DMS53 treated with DMSO at 0.1 percent for 48 hours (cell line): ENCODE measurements at regions not wholly inside any gene's neighbourhood (a gene's known extent, or its start where the extent isn't known, plus 50 kb on each side); places are given as distances from the start of the nearest gene placed in this dataset.
A peak's percentile ranks its signal among the peaks of the same experiment; 100 is the strongest.

Experiments used
- DNase-seq: peaks from one replicate; lab custom pipeline; 2025; ENCODE audit not compliant: unreplicated experiment; lab: John Stamatoyannopoulos, UW

DNA sequence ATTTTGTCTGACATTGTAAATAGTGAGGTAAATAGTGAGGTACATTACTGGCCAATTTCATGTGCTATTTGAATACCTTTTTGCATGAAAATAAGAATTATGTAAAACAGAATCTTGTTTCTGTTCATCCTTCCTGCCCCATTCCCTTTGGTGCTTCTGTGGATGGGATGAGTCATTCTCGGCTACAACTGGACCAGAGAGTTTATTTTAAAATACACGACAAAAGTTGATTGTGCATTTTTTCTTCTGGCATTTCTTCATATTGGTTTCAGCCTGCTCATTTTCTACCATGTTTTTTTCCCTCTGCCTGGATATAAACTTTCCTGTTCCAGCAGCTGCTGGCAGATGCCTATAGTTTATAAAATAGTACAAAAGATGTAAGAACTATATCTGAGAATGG lies 107.5 kb downstream of the CYSLTR2 start:
- no peak for DNase-seq

DNA sequence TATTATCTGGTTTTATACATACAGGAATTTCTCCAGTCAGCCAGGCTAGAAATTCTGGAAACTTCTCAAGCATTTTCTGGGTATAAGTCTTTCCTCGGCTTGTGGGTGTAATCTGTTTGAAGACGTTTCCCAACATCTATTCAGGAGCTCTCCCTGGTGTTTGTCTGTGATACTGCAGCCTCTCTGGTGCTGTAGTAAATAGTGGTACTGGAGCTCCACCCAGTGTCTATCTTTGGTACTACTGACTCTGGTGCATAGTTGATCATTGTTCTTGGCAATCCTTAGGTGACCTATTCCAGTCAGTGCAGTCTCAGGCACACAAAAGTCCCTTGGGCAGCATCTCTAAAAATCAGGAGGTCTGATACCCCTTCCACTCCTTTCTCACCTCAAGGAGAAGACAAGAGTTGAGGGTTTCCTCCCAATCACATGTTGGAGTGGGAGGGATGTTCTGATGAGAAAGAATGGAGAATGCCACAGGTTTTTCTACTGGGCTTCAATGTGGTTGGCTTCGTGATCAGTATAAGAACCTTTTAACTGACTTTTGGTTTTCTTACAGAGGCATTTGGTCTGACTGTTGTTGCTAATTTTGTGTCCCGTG lies 115.5 kb downstream of the CYSLTR2 start:
- DNase-seq, result peak; percentile 64

DNA sequence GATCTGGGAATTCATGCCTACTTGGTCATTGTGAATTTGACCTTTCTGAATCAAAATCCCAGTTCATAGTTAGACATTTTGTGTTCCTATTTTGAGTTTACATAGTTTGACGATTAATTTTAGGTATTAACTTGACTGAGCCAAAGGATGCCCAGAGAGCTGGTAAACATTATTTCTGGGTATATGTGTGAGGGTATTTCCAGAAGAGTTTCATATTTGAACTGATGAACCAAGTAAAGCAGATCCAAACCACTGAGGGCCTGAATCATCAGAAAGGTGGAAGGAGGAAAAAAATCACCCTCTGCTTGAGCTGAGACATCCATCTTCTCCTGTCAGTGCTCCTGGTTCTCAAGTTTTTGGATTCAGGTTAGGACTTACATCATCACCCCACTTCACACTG lies 116.6 kb downstream of the CYSLTR2 start:
- no peak for DNase-seq

DNA sequence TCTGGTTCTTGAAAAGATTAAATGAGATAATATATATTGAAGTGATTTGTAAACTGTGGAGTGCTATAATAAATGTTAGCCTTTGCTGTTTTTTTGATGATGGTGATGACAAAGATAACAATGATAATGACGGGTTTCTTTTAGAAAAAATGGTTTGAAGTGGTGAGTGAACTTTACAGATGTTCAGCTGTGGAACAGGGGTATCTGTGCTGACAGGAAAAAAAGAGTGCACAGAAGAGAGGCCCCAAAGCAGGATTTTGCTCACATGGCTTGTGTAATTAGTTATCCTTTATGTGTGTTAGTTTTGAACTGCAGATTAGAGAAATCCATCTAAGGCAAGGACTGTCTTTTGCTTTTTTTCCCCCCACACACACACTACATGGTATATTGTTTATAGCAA lies 119.2 kb downstream of the CYSLTR2 start:
- no peak for DNase-seq

DNA sequence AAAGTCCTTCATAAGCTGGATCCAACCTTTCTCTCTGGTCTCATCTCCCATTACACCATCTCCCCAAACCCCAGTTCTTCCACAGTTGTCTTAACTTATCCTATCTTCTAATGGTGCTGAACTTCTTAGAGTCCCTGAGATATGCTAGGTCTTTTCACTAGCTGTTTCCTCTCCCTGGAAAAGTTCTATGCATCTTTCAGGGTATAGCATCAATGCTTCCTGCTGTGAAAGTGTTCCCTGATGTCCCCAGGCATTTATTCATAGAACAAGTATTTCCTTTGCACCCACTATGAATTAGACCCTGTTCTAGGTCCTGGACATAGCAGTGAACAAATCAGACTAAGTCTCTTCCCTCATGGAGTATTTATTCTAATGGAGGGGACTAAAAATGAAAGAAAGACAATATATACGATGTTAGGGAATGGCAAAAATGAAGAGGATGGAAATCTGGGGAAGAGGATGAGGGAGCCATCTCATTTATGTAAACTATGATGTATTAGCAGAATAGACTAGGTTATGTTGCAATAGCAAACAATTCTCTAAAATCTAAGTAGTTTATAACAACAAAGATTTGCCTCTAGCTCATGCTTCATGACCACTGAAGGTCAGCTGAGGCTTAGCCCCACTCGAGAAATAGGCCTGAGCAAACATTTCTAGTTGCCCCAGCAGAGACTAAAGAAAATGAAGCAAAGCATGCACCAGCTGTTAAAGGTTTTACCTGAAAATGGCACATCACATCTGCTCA lies 120.0 kb downstream of the CYSLTR2 start:
- no peak for DNase-seq

DNA sequence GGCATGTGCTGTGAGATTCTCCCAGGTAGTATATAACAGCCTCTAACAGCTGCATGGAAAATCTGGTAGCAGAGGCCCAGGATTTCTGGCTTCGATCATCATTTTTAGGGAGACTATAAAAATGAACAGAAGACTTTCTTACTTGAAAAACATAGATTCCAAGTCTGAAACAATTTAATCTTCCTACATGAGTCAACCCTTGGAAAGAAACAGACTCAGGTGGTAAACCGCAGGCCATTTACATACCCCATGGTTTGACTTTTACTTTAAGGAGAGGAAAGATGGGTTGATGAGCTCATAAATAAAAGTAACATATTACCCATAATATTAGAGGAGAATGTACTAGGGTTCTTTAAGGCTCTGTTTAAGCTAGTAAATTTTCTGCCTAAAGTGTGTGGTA lies 121.6 kb downstream of the CYSLTR2 start:
- DNase-seq, result no peak

DNA sequence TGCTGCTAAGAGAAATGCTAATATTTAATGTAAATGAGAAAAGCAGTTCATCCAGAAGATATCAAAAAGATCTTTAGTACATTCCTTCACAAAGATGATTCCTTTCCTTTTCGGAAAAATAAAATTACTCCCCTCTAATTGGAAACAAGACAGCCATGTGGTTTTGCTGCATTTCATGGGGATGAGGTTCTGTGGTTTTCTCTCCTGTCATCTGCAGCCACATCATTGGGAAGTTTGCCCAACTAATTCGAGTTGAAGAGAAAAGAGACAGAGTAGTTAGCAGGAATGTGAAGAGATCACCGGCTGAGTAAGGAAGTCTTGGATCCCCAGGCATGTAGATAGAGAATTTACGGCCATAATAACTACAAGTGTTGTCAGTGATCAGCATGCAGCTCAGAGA lies 122.1 kb downstream of the CYSLTR2 start:
- no peak for DNase-seq

DNA sequence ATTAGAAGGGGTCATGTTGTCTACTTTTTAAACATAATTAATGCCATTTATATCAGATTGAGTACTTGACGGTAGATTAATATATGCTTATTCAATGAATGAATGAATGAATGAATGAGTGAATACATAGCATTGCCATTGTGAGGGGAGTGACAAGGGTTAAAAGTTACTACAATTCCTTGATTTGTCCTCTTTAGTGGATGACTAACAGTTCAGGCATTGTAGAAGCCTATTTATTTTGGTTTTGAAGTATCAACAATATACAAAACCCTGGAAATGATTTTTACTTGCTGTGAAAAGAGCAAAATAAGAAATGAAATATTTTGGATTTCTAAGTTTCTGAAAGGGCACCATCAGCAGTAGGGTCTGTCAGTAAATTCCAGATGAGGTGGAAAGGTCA lies 122.7 kb downstream of the CYSLTR2 start:
- DNase-seq, result no peak

DNA sequence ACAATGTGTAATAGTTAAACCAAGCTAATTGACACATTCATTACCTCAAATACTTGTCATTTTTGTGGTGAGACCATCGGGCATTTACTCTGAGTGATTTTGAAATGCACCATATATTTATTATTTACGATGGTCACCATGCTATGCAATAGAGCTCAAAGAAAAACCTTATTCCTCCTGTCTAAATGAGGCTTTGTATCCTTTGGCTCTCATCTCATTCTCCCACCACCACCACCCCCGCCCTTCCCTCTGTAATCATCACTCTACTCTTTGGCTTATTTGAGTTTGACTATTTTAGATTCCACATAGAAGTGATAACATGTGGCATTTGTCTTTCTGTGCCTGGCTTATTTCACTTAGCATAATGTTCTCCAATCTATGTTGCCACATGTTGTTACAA lies 124.9 kb downstream of the CYSLTR2 start:
- no peak for DNase-seq

DNA sequence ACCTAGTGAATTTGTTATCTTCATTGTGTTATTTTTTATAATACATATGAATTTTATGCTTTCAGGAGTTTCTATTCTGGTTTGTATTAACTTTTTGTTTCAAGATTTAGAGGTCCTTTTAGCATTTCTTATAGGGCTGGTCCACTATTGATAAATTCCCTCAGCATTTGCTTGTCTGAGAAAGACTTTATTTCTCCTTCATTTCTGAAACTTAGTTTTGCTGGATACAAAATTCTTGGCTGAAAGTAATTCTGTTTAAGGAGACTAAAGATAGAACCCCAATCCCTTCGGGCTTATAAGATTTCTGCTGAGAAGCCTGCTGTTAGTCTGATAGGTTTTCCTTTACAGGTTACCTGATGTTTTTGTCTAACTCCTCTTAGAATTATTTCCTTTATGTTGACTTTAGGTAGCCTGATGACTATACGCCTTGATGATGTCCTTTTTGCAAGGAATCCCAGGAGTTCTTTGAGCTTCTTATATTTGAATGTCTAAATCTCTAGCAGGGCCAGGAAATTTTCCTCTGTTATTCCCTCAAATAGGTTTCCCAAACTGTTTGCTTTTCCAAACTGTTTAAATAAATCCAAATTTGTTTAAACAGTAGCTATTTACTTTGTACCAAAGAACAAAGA lies 127.1 kb downstream of the CYSLTR2 start:
- no peak for DNase-seq

DNA sequence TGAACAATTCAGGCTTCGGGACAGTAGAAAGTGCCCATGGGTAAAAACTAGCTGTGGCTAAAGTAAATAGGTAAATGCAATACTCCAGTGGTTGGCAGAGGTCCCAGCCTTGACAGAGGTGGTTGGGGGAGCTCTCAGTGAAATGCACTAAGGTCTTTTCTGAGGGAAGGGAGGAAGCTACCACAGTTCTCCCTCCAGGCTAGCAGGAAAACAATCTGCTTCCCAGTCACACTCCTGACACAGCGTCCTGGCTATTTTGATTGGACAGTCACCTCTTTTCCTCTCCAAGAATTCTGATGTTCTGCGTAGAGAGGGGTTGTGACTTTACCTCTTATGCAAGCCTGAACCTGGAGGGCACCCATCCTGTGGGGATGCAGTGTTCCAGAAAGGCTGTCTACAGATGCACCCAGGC lies 128.7 kb downstream of the CYSLTR2 start:
- DNase-seq, result no peak

DNA sequence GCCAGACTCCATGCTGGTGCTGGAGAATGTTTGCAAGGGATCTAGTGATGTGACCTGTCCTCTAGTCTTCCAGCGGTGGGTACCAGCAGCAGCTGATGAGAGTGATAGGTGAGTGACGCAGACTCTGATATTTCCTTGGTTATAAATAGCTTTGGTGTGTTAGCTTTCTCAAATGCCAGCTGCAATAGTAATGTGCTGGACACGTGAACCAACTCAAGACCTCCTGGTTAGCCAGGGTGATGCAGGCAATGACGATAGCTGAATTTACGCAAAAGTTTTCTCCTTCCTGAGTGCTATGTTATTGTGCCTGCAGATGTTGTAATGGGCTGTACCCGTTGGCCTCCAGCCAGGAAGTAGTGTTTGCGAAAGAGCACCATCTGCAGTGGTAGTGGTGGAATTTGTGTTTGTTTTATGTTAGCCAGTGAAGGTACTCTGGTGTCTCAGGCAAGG lies 129.5 kb downstream of the CYSLTR2 start:
- DNase-seq, result peak; percentile 53

DNA sequence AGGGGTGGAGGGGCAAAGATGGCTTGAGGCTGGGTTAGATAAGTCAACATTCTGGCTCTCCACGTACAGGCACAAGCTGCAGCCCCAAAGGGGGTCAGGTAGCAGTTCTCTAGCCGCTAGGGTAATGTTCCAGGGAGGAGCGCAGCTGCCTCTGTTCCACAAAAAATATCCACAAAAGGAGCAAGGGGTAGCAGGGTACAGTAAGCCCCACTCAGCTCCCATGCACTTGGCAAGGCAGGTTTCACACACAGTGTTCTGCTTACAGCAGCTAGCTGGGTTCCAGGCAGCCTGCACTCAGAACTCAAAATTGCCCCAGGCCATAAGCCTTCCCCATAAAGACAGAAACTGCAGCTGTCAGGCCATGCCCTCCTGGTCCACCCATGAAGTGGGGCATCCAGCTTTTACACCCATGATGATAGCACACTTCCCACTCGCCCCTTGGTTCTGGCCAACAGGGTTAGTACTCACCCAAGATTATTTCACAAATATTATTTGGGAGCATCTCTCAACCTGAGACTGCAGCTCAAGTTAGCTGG lies 130.0 kb downstream of the CYSLTR2 start:
- no peak for DNase-seq

DNA sequence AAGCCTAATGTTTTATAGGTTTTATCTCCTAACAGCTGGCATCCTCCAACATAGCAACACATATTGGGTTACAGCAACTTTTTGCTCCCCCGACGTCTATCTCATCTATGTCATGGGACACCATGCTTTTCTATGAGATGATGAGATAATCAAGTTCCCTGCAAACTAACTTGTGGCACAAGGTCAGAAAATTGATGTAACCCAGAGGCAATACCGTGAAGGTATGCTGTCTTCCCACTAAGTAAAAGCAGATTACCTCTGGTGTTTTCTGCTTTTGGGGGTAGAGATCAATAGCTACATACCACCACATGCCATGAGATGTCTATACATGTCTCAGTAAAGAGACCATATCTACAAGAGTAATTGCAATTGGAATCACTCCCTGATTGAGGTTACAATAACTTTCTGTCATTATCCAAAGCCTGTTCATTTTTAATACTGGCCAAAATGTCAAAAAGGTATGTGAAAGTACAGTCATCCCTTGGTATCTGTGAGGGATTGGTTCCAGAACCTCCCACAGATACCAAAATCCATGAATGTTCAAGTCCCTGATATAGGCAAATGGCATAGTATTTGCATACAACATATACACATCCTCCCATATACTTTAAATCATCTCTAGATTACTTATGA lies 131.3 kb downstream of the CYSLTR2 start:
- DNase-seq, result no peak

DNA sequence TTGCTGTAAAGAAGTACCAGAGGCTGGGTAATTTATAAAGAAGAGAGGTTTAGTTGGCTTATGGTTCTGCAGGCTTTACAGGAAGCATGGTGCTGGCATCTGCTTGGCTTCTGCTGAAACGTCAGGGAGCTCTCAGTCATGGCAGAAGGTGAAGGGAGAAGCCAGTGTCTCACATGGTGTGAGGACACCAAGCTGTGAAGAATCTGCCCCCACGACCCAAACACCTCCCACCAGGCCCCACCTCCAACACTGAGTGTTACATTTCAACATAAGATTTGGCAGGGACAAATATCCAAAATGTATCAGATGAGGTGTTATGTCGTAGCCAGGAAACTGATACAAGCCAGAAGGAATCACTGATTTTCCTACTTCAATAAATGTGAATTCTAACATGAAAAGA lies 136.5 kb downstream of the CYSLTR2 start:
- no peak for DNase-seq

DNA sequence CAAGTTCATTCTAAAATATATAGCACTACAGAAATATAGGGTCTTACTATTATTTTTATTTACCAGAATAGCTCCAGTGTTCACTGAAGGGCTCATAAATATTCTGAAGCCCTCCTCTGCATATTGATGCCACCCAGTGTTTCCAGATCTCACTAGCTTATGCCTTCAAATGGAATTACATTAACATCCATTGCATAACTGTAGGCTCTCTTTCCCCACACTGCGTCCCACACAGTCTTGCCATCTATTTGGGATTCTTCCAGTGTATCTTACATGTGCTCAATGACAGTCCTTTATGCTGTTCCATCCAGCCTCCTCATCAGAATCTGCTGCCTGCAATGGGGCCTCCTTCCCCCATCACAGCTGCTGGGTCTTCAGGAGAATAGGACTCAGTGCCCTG lies 137.2 kb downstream of the CYSLTR2 start:
- no peak for DNase-seq

DNA sequence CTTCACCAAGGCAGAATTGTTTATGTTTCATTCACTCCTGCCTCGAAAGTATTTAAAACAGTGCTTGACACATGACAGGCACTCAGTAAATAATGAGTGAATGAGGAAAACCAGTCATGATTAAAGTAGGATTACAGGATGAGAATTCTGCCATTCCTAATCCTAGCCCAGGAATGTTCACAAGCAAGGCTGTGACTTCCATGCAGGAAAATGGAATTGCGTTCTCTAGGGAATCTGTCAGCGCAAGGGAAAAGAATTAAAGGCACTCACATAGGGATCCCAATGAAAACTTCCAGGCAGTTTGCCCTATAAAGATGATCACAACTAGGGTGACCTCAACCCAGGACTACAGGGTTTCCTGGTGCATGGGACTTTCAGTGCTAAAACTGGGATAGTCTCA lies 143.4 kb downstream of the CYSLTR2 start:
- DNase-seq, result no peak

DNA sequence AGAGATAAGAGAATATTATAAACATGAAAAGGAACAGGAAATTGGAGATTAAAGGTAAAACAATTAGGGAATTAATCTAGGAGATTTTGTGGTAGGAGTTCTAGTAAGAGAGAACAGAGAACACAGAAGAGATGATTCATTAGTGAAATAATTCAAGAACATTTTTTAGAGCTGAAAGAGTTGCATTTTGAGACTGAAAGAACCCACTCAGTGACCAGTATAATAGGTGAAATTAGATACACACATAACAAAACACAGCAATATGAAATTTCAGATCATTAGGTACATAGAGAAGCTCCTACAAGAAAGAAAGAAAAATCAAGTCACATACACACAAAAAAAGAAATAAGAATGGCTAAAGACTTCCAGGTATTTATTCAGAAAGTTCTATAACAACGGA lies 144.0 kb downstream of the CYSLTR2 start:
- no peak for DNase-seq

DNA sequence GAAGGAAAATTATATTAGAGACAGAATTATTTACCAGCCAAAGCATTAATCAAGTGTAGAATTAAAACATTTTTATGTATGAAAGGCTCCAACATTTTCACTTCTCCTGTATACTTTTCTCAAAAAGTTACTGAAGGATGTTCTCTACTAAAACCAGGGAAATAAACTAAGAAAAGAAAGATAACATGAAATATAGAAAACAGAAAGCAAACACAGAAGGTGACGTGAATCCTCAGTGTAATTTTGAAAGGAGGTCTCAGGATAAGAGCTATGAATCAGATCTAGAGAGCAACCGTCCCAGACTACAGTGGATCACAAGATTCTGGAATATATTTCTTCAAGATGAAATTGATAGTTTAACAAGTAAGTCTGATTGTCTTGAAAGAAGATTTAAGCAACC lies 144.5 kb downstream of the CYSLTR2 start:
- DNase-seq, result no peak

DNA sequence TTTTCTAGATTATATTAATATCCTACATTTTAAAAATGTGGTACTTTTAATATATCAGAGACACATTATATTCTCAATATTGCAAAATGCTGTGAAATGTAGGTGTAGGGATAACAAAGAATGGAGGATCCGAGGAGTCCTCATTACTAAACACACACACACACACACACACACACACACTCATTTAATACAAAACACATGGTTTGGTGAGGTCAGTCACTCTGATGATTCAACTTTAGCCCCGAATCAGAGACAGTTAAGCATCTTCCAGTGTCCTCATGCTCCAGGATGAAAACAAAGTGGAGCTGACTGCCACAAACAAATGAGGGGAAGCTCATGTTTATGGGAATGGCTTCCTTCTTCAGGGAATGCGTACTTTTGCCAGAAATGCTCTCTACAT lies 147.5 kb downstream of the CYSLTR2 start:
- no peak for DNase-seq

DNA sequence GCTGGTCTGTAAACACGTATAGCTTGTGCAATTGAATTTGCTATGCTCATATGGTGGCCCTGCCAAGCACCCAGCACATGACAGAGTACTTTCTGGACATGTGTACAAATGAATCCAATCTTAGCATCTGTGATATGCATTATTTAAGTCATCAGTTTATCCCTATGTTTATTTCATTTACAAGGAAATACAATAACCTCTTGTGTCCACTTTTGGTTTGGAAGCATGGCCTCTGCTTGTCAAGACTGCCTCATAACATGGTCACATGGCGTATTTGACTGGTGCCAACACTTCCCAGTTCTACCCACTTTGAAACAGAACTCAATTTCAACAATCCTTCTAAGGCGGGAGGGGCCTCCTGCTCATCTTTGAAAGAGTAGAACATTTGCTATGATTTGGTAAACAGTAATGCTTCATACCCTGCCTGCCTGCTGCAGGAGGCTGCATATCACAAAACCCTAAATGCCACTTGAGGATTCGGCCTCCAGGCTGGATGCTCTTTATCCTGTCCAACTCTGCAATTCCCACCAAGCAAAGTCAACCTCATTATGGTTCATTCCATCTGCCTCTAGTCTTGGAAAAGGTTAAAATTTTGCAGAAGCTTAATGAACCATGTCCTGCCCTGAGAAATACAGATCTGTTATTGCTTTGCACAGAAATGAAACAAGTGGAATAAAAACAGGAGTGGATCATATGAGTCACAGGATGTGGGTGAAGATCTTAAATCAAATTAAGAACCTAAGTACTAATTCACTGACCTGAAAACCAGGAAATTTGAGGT lies 151.3 kb downstream of the CYSLTR2 start:
- no peak for DNase-seq
